HEK293T (cell line): ENCODE measurements at regions not wholly inside any gene's neighbourhood (a gene's known extent, or its start where the extent isn't known, plus 50 kb on each side); places are given as distances from the start of the nearest gene placed in this dataset.

Experiments
- BHLHE40 ChIP-seq: fragments of 450-650 bp; IDR thresholded peaks from 2 replicates; pipeline ENCODE4 v1.6.1; 2016; ENCODE audit warnings: mild to moderate bottlenecking, moderate library complexity, borderline replicate concordance
- CTBP1 ChIP-seq: fragments of 450-650 bp; IDR thresholded peaks from 2 replicates; pipeline ENCODE4 v1.6.1; 2016; ENCODE audit warnings: borderline replicate concordance
- FOXA1 ChIP-seq: fragments of 450-650 bp; IDR thresholded peaks from 2 replicates; pipeline ENCODE4 v1.6.1; 2016; ENCODE audit warnings: mild to moderate bottlenecking
- FOXK2 ChIP-seq: fragments of 450-650 bp; IDR thresholded peaks from 2 replicates; pipeline ENCODE4 v1.6.1; 2016; ENCODE audit warnings: mild to moderate bottlenecking
- FOXM1 ChIP-seq: fragments of 450-650 bp; IDR thresholded peaks from 2 replicates; pipeline ENCODE4 v1.6.1; 2017; ENCODE audit warnings: mild to moderate bottlenecking, borderline replicate concordance
- L3MBTL2 ChIP-seq: fragments of 450-650 bp; conservative IDR thresholded peaks from 2 replicates; pipeline ENCODE4 v1.6.1; 2016; ENCODE audit warnings: mild to moderate bottlenecking
- PKNOX1 ChIP-seq: fragments of 450-650 bp; IDR thresholded peaks from 2 replicates; pipeline ENCODE4 v1.6.1; 2016
- SP1 ChIP-seq: fragments of 450-650 bp; IDR thresholded peaks from 2 replicates; pipeline ENCODE4 v1.6.1; 2017
- SUZ12 ChIP-seq: fragments of 450-650 bp; IDR thresholded peaks from 2 replicates; pipeline ENCODE4 v1.6.1; 2016; ENCODE audit warnings: mild to moderate bottlenecking
- TARDBP ChIP-seq: fragments of 450-650 bp; IDR thresholded peaks from 2 replicates; pipeline ENCODE4 v1.6.1; 2016
- ZNF384 ChIP-seq: fragments of 450-650 bp; IDR thresholded peaks from 2 replicates; pipeline ENCODE4 v1.6.1; 2016

- no peak for TF ChIP-seq TARDBP
- TF ChIP-seq FOXK2: no peak
- no peak for TF ChIP-seq SUZ12
- no peak for TF ChIP-seq CTBP1
- TF ChIP-seq FOXA1: no peak
- TF ChIP-seq BHLHE40: no peak
- TF ChIP-seq FOXM1: no peak
- no peak for TF ChIP-seq ZNF384
- no peak for TF ChIP-seq PKNOX1
- TF ChIP-seq L3MBTL2: no peak
- no peak for TF ChIP-seq SP1
Measured at GRCh38 chr2:237242091-237242536, 156.4 kb downstream of the COPS8 start.
